SW 1271 (cell line): ENCODE measurements at regions not wholly inside any gene's neighbourhood (a gene's known extent, or its start where the extent isn't known, plus 50 kb on each side); places are given as distances from the start of the nearest gene placed in this dataset.
"Not testable (repeated sequence)": the region's sequence is repeated elsewhere in the genome, so short reads cannot be mapped to it uniquely, and the experiment has no call there.

ENCODE experiments used
- DNase-seq, 2 experiments: peaks; one replicate each; lab custom pipeline; 2025; lab: John Stamatoyannopoulos, UW

DNA sequence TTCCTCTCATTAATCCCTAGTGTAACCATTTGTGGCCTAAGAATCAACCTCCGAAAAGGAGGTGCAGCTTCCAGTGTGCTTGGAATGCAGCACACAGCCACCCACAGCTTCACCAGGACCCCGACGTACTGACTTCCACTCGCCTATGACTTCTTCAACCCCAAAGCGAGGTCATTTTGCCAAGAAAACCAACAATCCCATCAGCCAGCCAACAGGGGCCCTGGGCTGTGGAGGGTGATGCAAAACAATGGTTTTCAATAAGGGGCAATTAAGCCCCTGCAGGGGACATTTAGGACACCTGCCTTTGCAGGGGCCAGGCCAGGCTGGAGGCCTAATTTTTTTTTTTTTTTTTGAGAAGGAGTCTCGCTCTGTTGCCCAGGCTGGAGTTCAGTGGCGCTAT lies 158.1 kb upstream of the SKOR2 start:
- no peak for DNase-seq

DNA sequence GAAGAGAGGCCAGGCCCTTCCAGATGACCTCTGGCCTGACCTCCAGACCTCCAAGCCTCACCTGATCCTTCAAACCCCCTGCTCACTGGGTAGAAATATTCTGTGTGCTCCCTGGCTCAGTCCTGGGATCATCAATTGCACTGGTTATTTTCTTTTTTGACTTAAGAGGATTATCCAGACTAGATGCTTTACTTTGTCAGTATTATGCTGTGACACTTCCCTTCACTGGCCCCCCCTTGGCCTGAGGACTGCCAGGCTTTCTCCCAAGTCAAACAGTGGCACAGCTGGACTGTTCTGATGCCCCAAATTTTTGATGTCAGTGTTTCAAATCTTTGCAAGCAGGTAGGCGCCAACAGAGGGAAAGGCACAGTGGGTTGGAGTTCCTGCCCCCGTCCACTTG lies 156.3 kb upstream of the SKOR2 start:
- DNase-seq: no peak

DNA sequence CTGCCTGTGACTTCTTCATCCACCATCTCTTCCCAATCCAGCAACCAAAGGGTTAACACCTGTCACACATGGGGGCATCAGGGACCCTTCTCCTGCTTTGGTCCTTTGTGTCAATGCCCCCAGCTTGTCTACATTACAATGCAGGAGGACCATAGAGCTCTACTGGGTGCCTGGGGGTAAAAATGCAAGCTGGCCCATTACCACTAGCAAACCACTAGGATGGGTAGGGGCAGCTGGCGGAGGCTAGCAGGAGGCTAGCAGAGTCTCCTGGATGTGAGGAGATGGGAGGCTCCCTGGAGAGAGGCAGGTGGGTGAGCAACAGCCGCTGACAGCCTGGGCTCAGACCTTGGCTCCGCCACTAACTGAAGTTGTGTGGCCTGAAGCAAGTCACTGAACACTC lies 153.4 kb upstream of the SKOR2 start:
- DNase-seq: no peak

DNA sequence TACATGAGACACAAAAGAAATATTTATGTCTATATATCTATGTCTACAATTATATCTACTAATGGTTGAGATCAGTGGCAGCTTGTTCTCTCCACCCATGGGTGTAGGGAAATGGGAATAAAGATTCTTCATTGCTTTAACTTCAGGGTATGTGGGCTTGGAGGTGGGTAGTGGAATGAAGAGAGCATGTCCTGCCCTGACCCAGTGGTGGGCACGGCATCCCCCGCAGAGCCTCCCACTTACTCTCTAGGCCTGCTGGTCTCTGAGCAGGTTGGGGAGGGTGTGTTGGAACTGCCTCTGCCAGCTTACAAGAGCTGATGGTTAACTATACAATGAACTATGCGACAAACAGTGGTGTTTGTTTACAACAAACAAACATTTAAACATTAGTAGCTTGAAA lies 152.5 kb upstream of the SKOR2 start:
- DNase-seq: no peak

DNA sequence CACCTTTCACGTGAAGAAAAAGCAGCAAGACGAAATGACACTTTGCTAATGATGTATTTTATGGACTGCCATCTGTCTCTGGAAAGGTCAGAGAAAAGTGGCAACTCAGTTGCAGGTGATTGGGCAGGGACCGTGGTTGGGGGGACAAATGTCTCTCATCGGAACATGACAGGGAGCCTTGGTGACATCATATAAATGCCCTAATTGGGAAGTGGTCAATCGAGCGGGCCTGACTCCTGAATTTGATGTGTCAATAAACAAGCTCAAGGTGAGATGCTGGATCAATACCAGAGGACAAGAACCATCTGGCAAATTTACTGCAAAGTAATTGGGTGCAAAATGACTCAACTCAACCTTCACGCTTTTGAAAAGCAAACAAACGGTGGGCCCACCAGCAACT lies 151.9 kb upstream of the SKOR2 start:
- no peak for DNase-seq

DNA sequence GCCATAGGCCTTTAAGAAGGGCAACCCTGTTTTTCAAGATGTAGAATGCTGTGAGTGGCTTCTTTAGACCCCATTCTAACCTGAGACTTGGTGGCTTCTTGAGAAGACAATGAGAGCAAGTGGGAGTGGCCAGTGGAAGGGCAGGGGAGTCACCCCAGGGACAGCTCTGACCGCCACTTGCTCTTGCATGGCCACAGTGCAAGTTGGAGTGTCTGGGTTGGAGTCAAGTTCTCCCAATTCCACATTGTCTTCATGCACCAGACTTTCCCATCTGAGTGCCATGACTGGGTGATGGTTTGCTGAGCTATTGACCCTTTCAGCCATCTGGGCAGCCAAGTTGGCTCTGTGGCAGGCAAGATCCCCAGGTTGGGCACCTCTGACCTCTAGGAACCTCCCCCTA lies 148.0 kb upstream of the SKOR2 start:
- no peak for DNase-seq

DNA sequence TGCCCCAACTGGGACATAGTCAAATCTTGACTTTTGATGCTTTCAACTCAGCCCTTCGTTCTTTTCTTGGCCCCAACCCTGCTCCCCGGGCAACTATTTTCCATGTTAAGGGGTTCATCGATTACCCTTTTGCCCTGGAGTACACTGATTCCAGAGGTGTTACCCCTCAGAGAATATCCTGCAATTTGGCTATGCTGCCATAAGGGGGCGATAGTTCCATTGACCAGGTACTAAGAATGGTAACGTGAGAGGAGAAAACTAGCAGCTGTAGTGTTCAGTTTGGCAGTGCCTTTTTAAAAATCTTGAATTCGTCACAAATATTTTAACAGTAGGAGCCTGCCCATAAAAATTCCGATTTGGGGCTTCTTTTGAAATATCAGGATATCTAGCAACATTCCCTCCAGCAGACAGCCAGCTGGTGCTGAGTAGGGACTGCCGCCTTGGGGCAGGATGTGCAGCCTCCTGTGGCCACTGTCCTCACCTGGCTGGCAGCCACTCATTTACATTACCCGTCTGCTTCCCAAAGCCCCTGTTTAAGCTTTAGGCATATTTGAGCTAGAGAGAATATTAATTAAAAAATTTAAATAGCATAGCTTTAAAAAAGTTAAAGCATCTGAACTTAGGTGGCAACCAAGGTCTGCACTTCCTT lies 146.3 kb upstream of the SKOR2 start:
- no peak for DNase-seq

GRCh38 chr18:47391665-47392064 lies 140.2 kb upstream of the SKOR2 start:
- no peak for DNase-seq

- no peak for DNase-seq
Measured at GRCh38 chr18:47390410-47391024, 139.1 kb upstream of the SKOR2 start.

GRCh38 chr18:47389210-47389609 lies 137.8 kb upstream of the SKOR2 start:
- no peak for DNase-seq

DNA sequence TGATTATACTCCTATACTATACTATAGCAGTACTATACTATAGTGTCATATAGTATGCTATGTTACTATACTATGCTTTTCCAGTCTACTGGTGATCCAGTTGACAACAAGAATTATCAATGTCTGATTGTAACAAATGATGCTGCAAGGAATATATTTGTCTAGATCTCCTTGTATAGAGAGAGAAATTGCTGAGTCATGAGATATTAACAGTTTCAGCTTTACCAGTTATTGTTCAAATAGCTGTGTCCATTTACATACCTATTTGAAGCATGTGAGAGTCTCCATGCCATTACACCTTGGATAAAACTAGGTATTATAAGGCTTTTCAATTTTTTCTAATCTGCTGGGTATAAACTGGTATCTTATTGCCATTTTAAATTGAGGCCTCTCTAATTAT lies 136.4 kb upstream of the SKOR2 start:
- no peak for DNase-seq

- DNase-seq: no peak
Measured at GRCh38 chr18:47383729-47384128, 132.3 kb upstream of the SKOR2 start.

DNA sequence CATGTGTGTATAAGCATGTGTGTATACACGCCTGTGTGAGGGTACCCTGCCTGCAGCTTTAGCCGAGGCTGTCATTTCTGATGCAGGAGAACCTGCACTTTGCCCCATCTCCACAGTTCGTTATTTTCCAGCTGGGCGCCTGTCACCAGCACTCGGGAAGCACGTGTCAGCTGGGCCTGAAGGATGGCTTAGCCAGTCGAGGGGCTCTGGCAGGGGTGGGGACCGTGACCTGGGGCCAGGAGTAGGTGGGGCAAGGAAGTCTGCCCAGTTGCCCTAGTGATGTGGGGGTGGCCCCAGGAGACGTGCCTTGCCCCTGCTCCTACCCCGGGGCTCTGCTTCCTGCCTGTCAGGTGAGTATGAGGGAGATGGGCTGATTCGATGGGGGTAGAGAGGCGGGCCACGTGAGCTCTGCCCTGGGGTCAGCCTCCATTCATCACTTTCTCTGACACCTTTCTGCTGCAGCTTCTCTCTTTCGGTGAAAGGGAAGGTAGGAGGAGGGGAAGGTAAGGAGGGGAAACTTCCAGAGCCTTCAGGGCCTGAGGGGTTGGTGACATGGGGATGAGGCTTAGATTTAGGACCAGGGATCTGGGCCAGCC lies 130.6 kb upstream of the SKOR2 start:
- no peak for DNase-seq

DNA sequence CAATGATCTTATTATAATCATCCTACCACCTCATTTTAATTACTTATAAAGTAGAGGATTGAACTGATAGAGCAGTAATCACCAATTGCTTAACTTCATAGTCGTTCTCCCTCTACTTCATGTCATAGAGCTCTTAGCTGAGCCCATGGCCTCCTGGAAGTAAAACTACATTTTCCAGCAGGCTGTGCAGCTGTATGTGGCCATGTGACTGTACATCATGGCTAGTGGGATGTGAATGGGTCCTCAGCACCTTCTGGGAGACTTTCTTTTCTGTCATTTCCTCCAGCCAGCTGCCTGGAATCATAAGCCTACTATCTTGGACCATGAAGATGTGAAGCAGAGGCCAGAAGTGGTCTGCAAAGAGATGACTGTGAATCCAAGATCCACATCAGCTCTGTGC lies 128.7 kb upstream of the SKOR2 start:
- no peak for DNase-seq

- no peak for DNase-seq
Measured at GRCh38 chr18:47373465-47373864, 122.0 kb upstream of the SKOR2 start.

DNA sequence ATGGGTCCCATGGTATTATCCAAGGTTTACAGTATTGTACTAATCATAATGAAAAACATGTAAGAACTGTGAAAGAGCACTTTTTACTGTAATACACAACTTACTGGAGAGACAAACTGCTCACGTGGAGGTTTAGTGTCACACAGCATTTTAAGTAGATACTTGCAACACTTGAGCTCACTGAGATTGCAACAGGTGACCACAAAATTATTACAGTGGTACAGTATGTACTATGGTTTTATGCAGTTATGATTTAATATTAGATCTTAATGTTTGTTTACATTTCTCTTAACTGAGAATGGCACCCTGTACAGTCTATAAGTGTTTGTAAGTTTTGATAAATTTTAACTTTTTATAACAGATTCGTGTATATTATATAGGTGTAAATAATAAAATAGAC lies 118.6 kb upstream of the SKOR2 start:
- DNase-seq: no peak

GRCh38 chr18:47354061-47354460 lies 102.6 kb upstream of the SKOR2 start:
- not testable (repeated sequence) for DNase-seq

GRCh38 chr18:47346016-47346415 lies 94.6 kb upstream of the SKOR2 start:
- DNase-seq: no peak

DNA sequence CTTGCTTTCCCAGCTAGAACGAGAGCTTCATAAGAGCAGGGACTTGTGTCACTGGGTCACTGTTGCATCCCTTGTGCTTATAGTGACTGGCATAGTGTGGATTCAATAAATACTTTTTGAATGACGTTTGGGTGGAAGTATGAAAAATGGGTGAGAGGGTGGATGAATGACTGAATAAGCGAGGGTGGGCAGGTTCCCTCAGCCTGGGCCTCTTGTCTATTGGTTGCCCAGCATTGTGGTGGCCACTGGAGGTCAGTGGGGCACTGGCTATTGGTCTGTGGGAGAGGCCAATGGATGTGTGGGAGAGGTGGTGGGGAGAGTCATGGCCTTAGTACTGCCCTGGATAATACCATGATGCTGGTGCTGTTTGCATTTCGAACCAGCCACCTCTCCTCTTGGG lies 93.8 kb upstream of the SKOR2 start:
- no peak for DNase-seq

DNA sequence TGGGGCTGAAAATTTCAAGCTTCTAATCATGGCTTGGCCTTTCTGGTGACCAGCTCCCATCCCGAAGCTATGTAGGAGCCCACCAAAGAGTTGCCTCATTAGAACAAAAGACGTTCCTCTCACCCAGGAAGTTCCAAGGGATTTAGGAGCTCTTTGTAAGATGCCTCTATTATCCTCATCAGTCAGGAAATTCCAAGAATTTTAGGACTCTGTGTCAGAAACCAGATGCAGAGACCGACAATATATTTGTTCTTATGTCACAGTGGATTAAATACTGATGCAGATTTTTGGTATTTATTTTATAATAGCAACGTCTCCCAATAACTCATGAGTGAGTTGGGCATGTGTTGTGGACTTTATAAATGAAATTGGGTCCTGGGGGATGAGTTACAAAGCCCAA lies 91.8 kb upstream of the SKOR2 start:
- DNase-seq: peak; percentile 3 to 46

DNA sequence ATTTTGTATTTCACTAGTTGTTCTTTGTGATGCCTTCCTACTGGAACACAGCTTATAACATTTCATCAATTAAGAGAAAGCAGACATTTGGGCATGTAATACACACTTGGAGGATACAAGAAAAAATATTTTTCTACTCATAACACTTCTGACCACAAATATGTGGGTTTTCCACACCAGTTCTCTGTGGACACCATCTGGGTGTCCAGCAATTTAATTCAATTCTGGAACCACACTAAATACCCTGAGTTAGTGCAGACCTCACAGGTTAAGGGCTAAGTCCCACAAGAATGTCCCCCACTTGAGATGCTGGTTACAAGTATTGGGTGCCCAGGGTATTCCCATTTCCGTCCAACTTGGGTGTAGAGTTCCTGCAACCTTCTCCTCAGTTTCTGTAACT lies 91.1 kb upstream of the SKOR2 start:
- no peak for DNase-seq

DNA sequence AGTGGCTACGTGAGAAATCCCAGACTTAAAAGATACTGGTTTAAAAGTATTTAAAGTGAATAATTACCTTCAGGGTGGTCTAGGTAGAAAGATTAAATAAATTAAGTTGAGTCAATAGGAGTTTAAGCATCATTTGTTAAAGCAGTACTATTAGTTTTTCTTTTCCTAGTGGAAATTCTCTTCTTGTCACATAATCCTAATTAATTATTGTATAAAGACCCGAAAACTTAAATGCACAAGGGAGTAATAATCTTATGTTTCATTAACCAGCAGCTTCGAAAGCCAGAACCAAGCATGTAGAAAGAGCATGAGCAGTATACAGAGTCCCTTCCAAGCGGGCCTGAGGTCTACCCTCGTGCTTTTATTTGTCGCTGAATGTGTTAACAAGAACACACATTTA lies 90.2 kb upstream of the SKOR2 start:
- no peak for DNase-seq

DNA sequence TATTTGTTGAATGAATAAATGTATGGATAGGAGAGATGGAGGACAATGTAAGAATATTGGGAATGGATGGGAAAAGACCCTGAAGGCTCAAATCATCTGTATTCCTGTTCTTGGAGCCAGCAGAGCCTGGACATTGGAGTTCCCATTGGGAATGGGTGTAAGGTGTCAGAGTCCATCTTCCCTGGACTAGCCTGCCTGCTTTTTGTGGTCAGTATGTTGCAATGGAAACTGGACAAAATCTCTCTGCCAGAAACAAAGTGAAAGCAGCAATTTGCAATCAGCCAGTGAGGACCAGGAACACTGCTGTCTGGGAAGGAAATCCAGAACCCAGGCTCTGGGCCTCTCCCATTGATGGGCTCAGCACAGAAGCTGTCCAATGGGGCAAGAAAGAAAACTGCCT lies 83.5 kb upstream of the SKOR2 start:
- no peak for DNase-seq
